ENCODE measurements at regions not wholly inside any gene's neighbourhood (a gene's known extent, or its start where the extent isn't known, plus 50 kb on each side); places are given as distances from the start of the nearest gene placed in this dataset.

- no peak for TF ChIP-seq CTCF (IDR thresholded peaks at IDR 0.05)
- TF ChIP-seq POLR2A (IDR thresholded peaks at IDR 0.05): no peak
- Histone ChIP-seq H3K4me1 (no peaks in the 10 kb centered on the region), H3K27me3 (no peaks in the 10 kb centered on the region), H3K36me3 (no peaks in the 10 kb centered on the region), H3K27ac (no peak overlapping the region), H3K4me3 (no peak overlapping the region), H3K9me3 (peaks cover 0 to 16% (median 9%) of the 10 kb centered on the region in 12 donors)
- DNase-seq (no peak), ATAC-seq (no peak)
- intact Hi-C loops (cut with DNase I): no loop called here
Observed at GRCh38 chr13:47869776-47870175, 131.3 kb downstream of the SUCLA2 start.

- ATAC-seq (no peak), DNase-seq (no peak)
- Histone ChIP-seq H3K36me3 (no peaks in the 10 kb centered on the region), H3K27ac (no peak overlapping the region), H3K4me1 (no peaks in the 10 kb centered on the region), H3K27me3 (no peaks in the 10 kb centered on the region), H3K4me3 (no peak overlapping the region), H3K9me3 (peaks cover 0 to 4% (median 0%) of the 10 kb centered on the region in 12 donors)
- TF ChIP-seq CTCF (IDR thresholded peaks at IDR 0.05): no peak
- TF ChIP-seq POLR2A (IDR thresholded peaks at IDR 0.05): no peak
- intact Hi-C loops (cut with DNase I): no loop called here
- WGBS, 4 donors: 65 to 75% (median 73%) methylated on average over 3 of the region's 3 CpGs
Observed at GRCh38 chr13:47865883-47866282, 135.2 kb downstream of the SUCLA2 start.

DNA sequence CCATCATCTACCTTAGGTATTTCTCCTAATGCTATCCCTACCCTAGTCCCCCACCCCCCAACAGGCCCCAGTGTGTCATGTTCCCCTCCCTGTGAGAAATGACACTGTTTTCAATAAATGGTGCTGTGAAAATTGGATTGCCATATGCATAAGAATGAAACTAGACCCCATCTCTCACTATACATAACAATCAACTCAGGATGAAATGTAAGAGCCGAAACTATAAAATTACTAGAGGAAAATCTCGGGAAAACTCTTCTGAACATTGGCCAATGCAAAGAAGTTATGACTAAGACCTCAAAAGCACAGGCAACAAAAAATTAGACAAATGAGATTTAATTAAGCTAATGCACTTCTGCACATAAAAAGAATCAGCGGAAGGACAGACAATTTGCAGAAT lies 138.2 kb downstream of the SUCLA2 start:
- Histone ChIP-seq H3K4me1 (no peaks in the 10 kb centered on the region), H3K9me3 (peaks cover 0 to 4% (median 0%) of the 10 kb centered on the region in 12 donors), H3K27me3 (no peaks in the 10 kb centered on the region), H3K36me3 (no peaks in the 10 kb centered on the region), H3K4me3 (no peak overlapping the region), H3K27ac (no peak overlapping the region)
- DNase-seq (no peak), ATAC-seq (no peak)
- TF ChIP-seq POLR2A (IDR thresholded peaks at IDR 0.05) (no peak), CTCF (IDR thresholded peaks at IDR 0.05) (no peak)
- 82 to 90% (median 88%) methylated on average over 3 of the region's 3 CpGs for WGBS, 4 donors
- intact Hi-C loops (cut with DNase I): no loop called here

DNA sequence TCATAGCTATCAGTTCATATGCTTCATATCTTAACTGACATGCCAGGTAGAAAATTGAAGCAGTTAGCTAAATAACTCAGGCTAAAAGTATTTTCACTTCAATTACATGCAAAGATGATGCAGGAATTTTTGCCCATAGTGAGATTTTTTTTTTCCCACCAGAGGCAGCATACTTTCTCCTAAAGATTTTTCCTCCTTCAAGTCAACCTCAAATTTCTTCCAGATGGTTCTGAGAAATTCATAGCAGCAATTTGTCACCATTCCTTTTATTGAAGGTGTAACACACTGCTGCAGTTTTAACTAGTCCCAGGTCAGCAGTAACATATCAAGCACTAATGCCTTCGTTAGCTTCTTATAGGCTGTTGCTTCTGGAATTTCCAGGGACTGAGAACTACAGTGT lies 141.9 kb downstream of the SUCLA2 start:
- DNase-seq: no peak
- no peak for ATAC-seq
- H3K27me3 ChIP-seq: no peaks in the 10 kb centered on the region
- no peaks in the 10 kb centered on the region for H3K4me1 ChIP-seq
- TF ChIP-seq CTCF (IDR thresholded peaks at IDR 0.05) (no peak), POLR2A (IDR thresholded peaks at IDR 0.05) (no peak)
- intact Hi-C loops (cut with DNase I): no loop called here
- H3K9me3 ChIP-seq: peaks cover 0 to 4% (median 0%) of the 10 kb centered on the region in 12 donors
- H3K27ac ChIP-seq: no peak overlapping the region
- H3K36me3 ChIP-seq: no peaks in the 10 kb centered on the region
- no peak overlapping the region for H3K4me3 ChIP-seq
- 40 to 64% (median 48%) methylated on average over 1 of the region's 1 CpG for WGBS, 4 donors

Data from heart left ventricle (tissue), 16 donors.